Fibroblast of lung (primary cell): ENCODE measurements at regions not wholly inside any gene's neighbourhood (a gene's known extent, or its start where the extent isn't known, plus 50 kb on each side); places are given as distances from the start of the nearest gene placed in this dataset.
A peak's percentile ranks its signal among the peaks of the same experiment; 100 is the strongest.

Experiments
- DNase-seq, 2 donors: peaks; one replicate each; pipeline versions ENCODE4 v3.0.0 to v3.0.0-alpha.2; 2010; ENCODE audit warnings: low read depth in 2 of 2
- H2AFZ ChIP-seq: 2 replicates; pipeline ENCODE4 v1.5.1; 2012; ENCODE audit warnings: low read length, control low read depth, inconsistent platforms
- H3K27ac ChIP-seq: 2 replicates; pipeline ENCODE4 v1.5.1; 2011; ENCODE audit warnings: low read length, control low read depth; ENCODE audit not compliant: insufficient read depth
- H3K27me3 ChIP-seq: 2 replicates; pipeline ENCODE4 v1.5.1; 2011; ENCODE audit warnings: mild to moderate bottlenecking, low read length; ENCODE audit not compliant: control insufficient read depth, insufficient read depth
- H3K36me3 ChIP-seq: 2 replicates; pipeline ENCODE4 v1.5.1; 2011; ENCODE audit warnings: low read length; ENCODE audit not compliant: control insufficient read depth, insufficient read depth
- H3K4me1 ChIP-seq: 2 replicates; pipeline ENCODE4 v1.5.1; 2011; ENCODE audit warnings: low read length; ENCODE audit not compliant: control insufficient read depth, insufficient read depth; ENCODE audit errors: extremely low read depth
- H3K4me2 ChIP-seq: 2 replicates; pipeline ENCODE4 v1.5.1; 2011; ENCODE audit warnings: low read length, control low read depth; ENCODE audit not compliant: insufficient read depth; ENCODE audit errors: extremely low read depth
- H3K4me3 ChIP-seq, 4 experiments: fragments of 200-600 bp in 1 of 4; sonication (generic) in 1 of 4; replicated peaks in 1 of 4; 2 replicates each; pipeline ENCODE4 v1.5.1; 2011 to 2016; ENCODE audit warnings: low read length in 4 of 4, low read depth in 3 of 4, mild to moderate bottlenecking in 3 of 4, control low read depth in 2 of 4, inconsistent platforms in 1 of 4, mixed read lengths in 1 of 4; ENCODE audit not compliant: insufficient read depth in 1 of 4; ENCODE audit errors: control extremely low read depth in 1 of 4
- H3K79me2 ChIP-seq: 2 replicates; pipeline ENCODE4 v1.5.1; 2012; ENCODE audit warnings: mild to moderate bottlenecking, low read length, inconsistent platforms; ENCODE audit not compliant: control insufficient read depth, insufficient read depth
- H3K9ac ChIP-seq: 2 replicates; pipeline ENCODE4 v1.5.1; 2011; ENCODE audit warnings: mild to moderate bottlenecking, low read length, control low read depth; ENCODE audit not compliant: insufficient read depth
- H3K9me3 ChIP-seq: 2 replicates; pipeline ENCODE4 v1.5.1; 2012; ENCODE audit warnings: low read depth, low read length; ENCODE audit not compliant: control insufficient read depth, insufficient read depth
- H4K20me1 ChIP-seq: 2 replicates; pipeline ENCODE4 v1.5.1; 2011; ENCODE audit warnings: low read length; ENCODE audit not compliant: control insufficient read depth, insufficient read depth; ENCODE audit errors: extremely low read depth
- CTCF ChIP-seq, 2 donors: IDR thresholded peaks in 1 of 2; conservative IDR thresholded peaks in 1 of 2; 1 replicate in 1 of 2; 2 replicates in 1 of 2; pipeline ENCODE4 v1.5.1; 2011 to 2012; ENCODE audit warnings: low read length in 2 of 2, control low read depth in 1 of 2, inconsistent platforms in 1 of 2, low read depth in 1 of 2, mild to moderate bottlenecking in 1 of 2
- EZH2 ChIP-seq: IDR thresholded peaks from 2 replicates; pipeline ENCODE4 v1.5.1; 2012; ENCODE audit warnings: low read length, control low read depth, mild to moderate bottlenecking; ENCODE audit errors: missing control alignments

GRCh38 chr1:198969981-198970380 is 331.1 kb downstream of the PTPRC start:
- TF ChIP-seq CTCF (conservative IDR thresholded peaks at IDR 0.05 in 1 of 2, IDR thresholded peaks at IDR 0.05 in 1 of 2; ENCODE audit: low read depth in 1 of 2, low read length in 2 of 2) (no peak), EZH2 (no peak)
- Histone ChIP-seq H3K9ac (no peak overlapping the region), H4K20me1 (no peaks in the 10 kb centered on the region), H3K27me3 (no peaks in the 10 kb centered on the region), H3K4me1 (no peaks in the 10 kb centered on the region), H3K36me3 (no peaks in the 10 kb centered on the region), H3K9me3 (no peaks in the 10 kb centered on the region), H3K27ac (no peak overlapping the region), H3K79me2 (no peaks in the 10 kb centered on the region), H2AFZ (no peak overlapping the region), H3K4me3 (no peak overlapping the region), H3K4me2 (no peak overlapping the region)
- no peak for DNase-seq

GRCh38 chr1:198970916-198971315 is 332.1 kb downstream of the PTPRC start:
- Histone ChIP-seq H3K9ac (no peak overlapping the region), H3K36me3 (no peaks in the 10 kb centered on the region), H3K27me3 (no peaks in the 10 kb centered on the region), H3K9me3 (no peaks in the 10 kb centered on the region), H3K27ac (no peak overlapping the region), H3K4me1 (no peaks in the 10 kb centered on the region), H2AFZ (no peak overlapping the region), H3K4me3 (no peak overlapping the region), H4K20me1 (no peaks in the 10 kb centered on the region), H3K4me2 (no peak overlapping the region), H3K79me2 (no peaks in the 10 kb centered on the region)
- DNase-seq: peak; percentile 10 to 71
- TF ChIP-seq CTCF (conservative IDR thresholded peaks at IDR 0.05 in 1 of 2, IDR thresholded peaks at IDR 0.05 in 1 of 2; ENCODE audit: low read depth in 1 of 2, low read length in 2 of 2) (no peak), EZH2 (no peak)

GRCh38 chr1:198977909-198978308 is 339.1 kb downstream of the PTPRC start:
- H3K27me3 ChIP-seq: no peaks in the 10 kb centered on the region
- no peak overlapping the region for H3K4me3 ChIP-seq
- H3K9ac ChIP-seq: no peak overlapping the region

More at GRCh38 chr1:198977909-198978308, 339.1 kb downstream of the PTPRC start:
- no peak for DNase-seq
- no peak overlapping the region for H3K4me2 ChIP-seq
- TF ChIP-seq EZH2: no peak
- no peak for TF ChIP-seq CTCF (conservative IDR thresholded peaks at IDR 0.05 in 1 of 2, IDR thresholded peaks at IDR 0.05 in 1 of 2; ENCODE audit: low read depth in 1 of 2, low read length in 2 of 2)
- no peaks in the 10 kb centered on the region for H3K9me3 ChIP-seq
- H3K79me2 ChIP-seq: no peaks in the 10 kb centered on the region
- no peaks in the 10 kb centered on the region for H3K36me3 ChIP-seq
- H3K27ac ChIP-seq: no peak overlapping the region
- H2AFZ ChIP-seq: no peak overlapping the region
- no peaks in the 10 kb centered on the region for H3K4me1 ChIP-seq
- H4K20me1 ChIP-seq: no peaks in the 10 kb centered on the region
